Spleen (tissue), 11 donors: ENCODE measurements at regions not wholly inside any gene's neighbourhood (a gene's known extent, or its start where the extent isn't known, plus 50 kb on each side); places are given as distances from the start of the nearest gene placed in this dataset.

ENCODE experiments used
- DNase-seq: peaks from one replicate; pipeline ENCODE4 v3.0.0-alpha.2; 2020
- H3K27ac ChIP-seq, 8 donors: fragments of 200-600 bp; sonication (generic) in 7 of 8; 1 replicate in 4 of 8; 2 replicates in 4 of 8; pipeline versions ENCODE4 v1.5.0 to v1.8.0; 2016 to 2021; ENCODE audit warnings: inconsistent platforms in 4 of 8, mild to moderate bottlenecking in 4 of 8, moderate library complexity in 1 of 8
- H3K27me3 ChIP-seq, 7 donors: fragments of 200-600 bp; sonication (generic) in 6 of 7; replicated peaks in 1 of 7; 1 replicate in 4 of 7; 2 replicates in 3 of 7; pipeline versions ENCODE4 v1.5.0 to v1.8.0; 2016 to 2021; ENCODE audit warnings: inconsistent platforms in 3 of 7, mild to moderate bottlenecking in 1 of 7
- H3K36me3 ChIP-seq, 6 donors: fragments of 200-600 bp; sonication (generic) in 5 of 6; 1 replicate in 4 of 6; 2 replicates in 2 of 6; pipeline versions ENCODE4 v1.5.0 to v1.8.0; 2016 to 2021; ENCODE audit warnings: inconsistent platforms in 2 of 6
- H3K4me1 ChIP-seq, 6 donors: fragments of 200-600 bp; sonication (generic) in 5 of 6; 1 replicate in 3 of 6; 2 replicates in 3 of 6; pipeline versions ENCODE4 v1.5.0 to v1.8.0; 2016 to 2021; ENCODE audit warnings: inconsistent platforms in 3 of 6
- H3K4me3 ChIP-seq, 8 donors: fragments of 200-600 bp; sonication (generic) in 7 of 8; 1 replicate in 4 of 8; 2 replicates in 4 of 8; pipeline versions ENCODE4 v1.5.0 to v1.8.0; 2016 to 2021; ENCODE audit warnings: inconsistent platforms in 4 of 8, mild to moderate bottlenecking in 4 of 8, moderate library complexity in 2 of 8
- H3K9me3 ChIP-seq, 8 donors: fragments of 200-600 bp; sonication (generic) in 7 of 8; 1 replicate in 4 of 8; 2 replicates in 4 of 8; pipeline versions ENCODE4 v1.5.0 to v1.8.0; 2016 to 2021; ENCODE audit warnings: inconsistent platforms in 4 of 8
- CTCF ChIP-seq, 11 experiments: fragments of 200-600 bp in 7 of 11; fragments of 450-650 bp in 4 of 11; sonication (generic) in 4 of 11; IDR thresholded peaks in 8 of 11; conservative IDR thresholded peaks in 3 of 11; 1 replicate in 7 of 11; 2 replicates in 4 of 11; pipeline versions ENCODE4 v1.4.0 to v1.8.0; 2016 to 2021; ENCODE audit warnings: antibody characterized with exemption in 11 of 11, inconsistent platforms in 4 of 11, mild to moderate bottlenecking in 1 of 11
- POLR2A ChIP-seq, 3 donors: fragments of 450-650 bp; IDR thresholded peaks; one replicate each; pipeline ENCODE4 v1.5.1; 2017; ENCODE audit warnings: antibody characterized with exemption in 3 of 3, mild to moderate bottlenecking in 1 of 3
- POLR2AphosphoS5 ChIP-seq, 3 donors: sonication (generic); formaldehyde crosslinking; IDR thresholded peaks; one replicate each; pipeline ENCODE4 v1.5.1; 2017; ENCODE audit warnings: antibody characterized with exemption in 3 of 3
- WGBS, 5 donors: extraction: QIAGEN DNeasy Blood & Tissue Kit in 3 of 5; methylation state at CpG; one replicate each; pipeline versions ENCODE4 v1.1.5 to v1.1.7; 2013 to 2018; 5-methylcytosine and 5-hydroxymethylcytosine counted together
- intact Hi-C: fragments of 100-400 bp; cut with DNase I; formaldehyde crosslinking; loops from one replicate; pipeline ENCODE4 v1.15.0; 2023; ENCODE audit warnings: low total_unique reads
- donor health status: healthy with polysubstance abuse.
- donor health status: DM: no; HTN: no; CAD: no; lungs with moderate emphysema.
- donor health status: DM: no; HTN: no; CAD: no.
- donor health status: Bipolar disorder and iron deficiency.
- donor health status: healthy.
- donor health status: DM: no; HTN: no; CAD: no.
- donor health status: DM: yes; HTN: yes; CAD: no.

DNA sequence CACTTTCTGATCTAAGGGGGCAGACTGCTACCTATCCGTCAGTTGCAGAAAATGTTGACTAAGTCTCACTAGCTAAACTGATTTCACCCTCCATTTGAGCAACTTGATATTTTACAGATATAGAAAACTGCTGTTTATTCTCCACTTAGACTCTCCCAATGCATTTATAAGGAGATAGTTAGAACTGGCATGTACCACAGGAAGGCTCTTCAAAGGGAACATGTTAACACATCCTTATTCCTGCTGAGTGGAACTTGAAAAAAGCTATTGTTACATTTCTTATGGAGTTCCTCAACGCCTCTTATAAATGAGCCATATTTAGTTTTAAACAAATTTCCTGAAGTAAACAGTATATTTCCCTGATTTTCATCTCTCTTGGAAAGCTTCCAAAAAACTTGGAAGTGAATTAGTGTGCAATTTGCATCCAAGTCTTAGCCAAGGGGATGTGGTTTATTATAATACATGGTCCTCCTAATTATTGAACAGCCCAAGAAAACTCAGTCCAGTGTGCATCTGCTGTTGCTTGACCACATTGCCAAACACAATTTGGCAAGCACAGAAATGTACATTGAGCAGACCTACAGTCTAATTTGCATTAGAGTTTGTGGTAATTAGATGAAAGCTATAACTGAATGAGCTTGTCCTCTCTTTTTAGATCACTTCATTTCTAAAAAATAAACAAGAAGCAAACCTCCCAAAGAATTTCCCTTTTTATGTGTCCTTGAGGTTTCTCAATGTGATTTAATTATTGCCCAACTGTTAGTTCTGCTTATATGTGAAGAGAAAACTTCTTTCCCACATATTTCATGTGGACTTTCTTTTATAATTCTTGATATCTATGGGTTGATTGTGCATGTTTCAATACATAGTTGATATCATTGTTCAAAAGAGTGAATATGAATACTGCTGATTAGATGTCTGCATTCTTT is 72.6 kb upstream of the DPH6 start:
- DNase-seq, result no peak
- H3K4me3 ChIP-seq, result no peak overlapping the region
- no peak overlapping the region for H3K27ac ChIP-seq
- intact Hi-C loops, result no loop called here
- TF ChIP-seq CTCF (IDR thresholded peaks at IDR 0.05 in 8 of 11, conservative IDR thresholded peaks at IDR 0.05 in 3 of 11) (no peak), POLR2AphosphoS5 (IDR thresholded peaks at IDR 0.05) (no peak), POLR2A (IDR thresholded peaks at IDR 0.05) (no peak)
- 12 to 61% (median 44%) methylated on average over 2 of the region's 2 CpGs for WGBS, 5 donors
- H3K9me3 ChIP-seq, result peaks cover 0 to 4% (median 0%) of the 10 kb centered on the region in 8 donors
- peaks cover 0 to 9% (median 2%) of the 10 kb centered on the region in 6 donors for H3K4me1 ChIP-seq
- H3K36me3 ChIP-seq, result no peaks in the 10 kb centered on the region
- H3K27me3 ChIP-seq, result no peaks in the 10 kb centered on the region

GRCh38 chr15:35622641-35623340 is 76.8 kb upstream of the DPH6 start:
- 88 to 94% (median 91%) methylated on average over 6 of the region's 6 CpGs for WGBS, 5 donors
- intact Hi-C loops, result no loop called here
- Histone ChIP-seq H3K9me3 (no peaks in the 10 kb centered on the region), H3K27me3 (no peaks in the 10 kb centered on the region), H3K4me1 (peaks cover 0 to 9% (median 2%) of the 10 kb centered on the region in 6 donors), H3K4me3 (no peak overlapping the region), H3K27ac (no peak overlapping the region), H3K36me3 (no peaks in the 10 kb centered on the region)
- no peak for TF ChIP-seq CTCF (IDR thresholded peaks at IDR 0.05 in 8 of 11, conservative IDR thresholded peaks at IDR 0.05 in 3 of 11)
- TF ChIP-seq POLR2A (IDR thresholded peaks at IDR 0.05), result no peak
- no peak for TF ChIP-seq POLR2AphosphoS5 (IDR thresholded peaks at IDR 0.05)
- no peak for DNase-seq

DNA sequence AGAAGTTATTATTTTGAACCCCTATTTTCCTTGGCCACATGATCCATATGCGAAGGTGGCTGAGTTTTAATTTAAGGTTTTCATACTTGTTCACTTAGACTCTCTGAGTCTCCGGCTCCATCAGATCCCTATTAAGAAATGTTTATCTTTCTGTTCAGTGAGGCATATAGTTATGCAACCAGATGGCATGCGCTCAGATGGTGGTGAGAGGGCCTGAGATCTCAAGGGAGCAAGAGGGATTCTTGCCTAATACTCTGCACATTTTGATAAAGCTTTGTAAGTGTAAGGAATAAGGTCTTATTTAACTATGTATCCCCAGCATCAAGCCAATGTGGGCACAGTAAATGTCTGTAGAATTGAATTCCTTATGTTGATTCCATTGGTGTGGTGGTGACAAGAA is 78.9 kb upstream of the DPH6 start:
- H3K27me3 ChIP-seq, result no peaks in the 10 kb centered on the region
- TF ChIP-seq CTCF (IDR thresholded peaks at IDR 0.05 in 8 of 11, conservative IDR thresholded peaks at IDR 0.05 in 3 of 11) (no peak), POLR2AphosphoS5 (IDR thresholded peaks at IDR 0.05) (no peak), POLR2A (IDR thresholded peaks at IDR 0.05) (no peak)
- 92 to 97% (median 94%) methylated on average over 3 of the region's 3 CpGs for WGBS, 5 donors
- H3K27ac ChIP-seq, result no peak overlapping the region
- no peaks in the 10 kb centered on the region for H3K36me3 ChIP-seq
- H3K4me3 ChIP-seq, result no peak overlapping the region
- DNase-seq, result no peak
- no peaks in the 10 kb centered on the region for H3K9me3 ChIP-seq
- no peaks in the 10 kb centered on the region for H3K4me1 ChIP-seq
- intact Hi-C loops, result no loop called here
